Glomerular visceral epithelial cell (primary cell): ENCODE measurements at regions not wholly inside any gene's neighbourhood (a gene's known extent, or its start where the extent isn't known, plus 50 kb on each side); places are given as distances from the start of the nearest gene placed in this dataset.
A peak's percentile ranks its signal among the peaks of the same experiment; 100 is the strongest.

Experiments
- DNase-seq: peaks from one replicate; pipeline ENCODE4 v3.0.0-alpha.2; 2016; ENCODE audit errors: extremely low spot score

DNA sequence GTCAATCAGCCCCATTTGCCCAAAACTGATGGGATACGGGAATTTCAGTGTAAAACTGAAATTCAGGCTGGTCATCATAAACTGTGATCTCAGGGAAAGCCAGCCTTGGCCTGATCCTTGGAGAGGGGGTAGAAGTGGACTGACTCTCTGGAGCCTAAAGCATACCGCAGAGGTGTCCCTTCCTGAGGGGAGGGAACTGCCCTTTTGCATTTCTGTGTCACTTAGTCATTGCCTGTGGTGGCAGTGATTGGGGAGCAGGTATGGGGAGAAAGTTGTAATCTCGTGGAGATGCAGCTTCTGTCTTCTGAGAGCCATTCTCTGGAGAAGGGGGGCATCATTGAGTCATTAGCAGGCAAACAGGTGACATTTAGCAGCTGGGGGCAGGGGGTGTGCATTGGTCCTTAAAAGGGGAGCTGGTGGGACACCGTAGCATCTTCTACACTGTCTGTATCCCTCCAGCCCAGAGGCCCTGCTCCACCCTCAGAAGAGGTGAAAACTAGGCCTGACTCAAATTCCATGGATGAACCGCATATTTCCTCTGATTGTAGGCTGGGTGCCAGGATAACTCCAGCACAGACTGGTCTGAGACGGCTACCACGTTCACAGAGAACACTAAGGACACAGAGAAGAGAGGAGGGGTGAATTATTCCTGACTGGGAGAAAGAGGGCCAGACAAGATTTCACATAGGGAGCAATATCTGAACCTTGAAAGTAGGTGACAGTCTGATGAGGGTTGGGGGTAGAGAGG, 143.3 kb downstream of the SEC61B start:
- peak; percentile 51 for DNase-seq

DNA sequence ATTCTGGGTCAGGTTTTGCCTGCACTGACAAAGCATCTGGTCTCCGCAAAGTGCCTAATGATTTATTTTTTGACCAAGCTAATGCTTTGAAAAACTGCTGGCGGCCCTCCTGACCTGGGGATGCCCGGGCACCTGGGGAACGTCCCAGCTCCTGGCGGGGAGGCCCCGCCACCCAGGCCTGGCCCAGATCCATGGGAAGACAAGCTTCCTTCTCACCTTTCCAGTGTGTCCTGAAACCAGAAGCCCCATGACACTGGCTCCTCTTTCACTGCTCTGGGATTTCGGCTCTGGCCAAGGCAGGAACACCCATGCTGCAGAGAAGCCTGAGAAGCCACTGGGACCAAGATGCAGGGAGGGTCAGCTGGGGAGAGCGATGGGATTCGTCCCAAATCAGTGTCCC, 144.1 kb downstream of the SEC61B start:
- no peak for DNase-seq

DNA sequence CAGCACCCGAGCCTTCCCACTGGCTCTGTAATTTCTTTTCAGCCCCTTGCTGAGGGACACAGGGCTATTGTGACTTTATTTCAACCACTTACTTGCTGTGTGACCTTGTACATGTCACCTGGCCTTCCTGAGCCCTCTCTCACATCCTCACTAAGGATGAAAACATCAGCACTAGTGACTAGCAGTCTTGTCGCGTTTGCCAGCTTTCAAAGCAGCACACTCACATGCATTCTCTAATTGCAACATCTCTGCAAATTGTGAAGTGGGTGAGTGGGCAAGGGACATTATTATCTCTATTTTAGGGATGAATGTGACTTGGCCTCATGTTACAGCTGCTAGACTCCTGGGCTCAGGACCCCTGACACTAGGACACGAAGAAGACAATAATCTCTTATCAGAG, 144.5 kb downstream of the SEC61B start:
- no peak for DNase-seq

DNA sequence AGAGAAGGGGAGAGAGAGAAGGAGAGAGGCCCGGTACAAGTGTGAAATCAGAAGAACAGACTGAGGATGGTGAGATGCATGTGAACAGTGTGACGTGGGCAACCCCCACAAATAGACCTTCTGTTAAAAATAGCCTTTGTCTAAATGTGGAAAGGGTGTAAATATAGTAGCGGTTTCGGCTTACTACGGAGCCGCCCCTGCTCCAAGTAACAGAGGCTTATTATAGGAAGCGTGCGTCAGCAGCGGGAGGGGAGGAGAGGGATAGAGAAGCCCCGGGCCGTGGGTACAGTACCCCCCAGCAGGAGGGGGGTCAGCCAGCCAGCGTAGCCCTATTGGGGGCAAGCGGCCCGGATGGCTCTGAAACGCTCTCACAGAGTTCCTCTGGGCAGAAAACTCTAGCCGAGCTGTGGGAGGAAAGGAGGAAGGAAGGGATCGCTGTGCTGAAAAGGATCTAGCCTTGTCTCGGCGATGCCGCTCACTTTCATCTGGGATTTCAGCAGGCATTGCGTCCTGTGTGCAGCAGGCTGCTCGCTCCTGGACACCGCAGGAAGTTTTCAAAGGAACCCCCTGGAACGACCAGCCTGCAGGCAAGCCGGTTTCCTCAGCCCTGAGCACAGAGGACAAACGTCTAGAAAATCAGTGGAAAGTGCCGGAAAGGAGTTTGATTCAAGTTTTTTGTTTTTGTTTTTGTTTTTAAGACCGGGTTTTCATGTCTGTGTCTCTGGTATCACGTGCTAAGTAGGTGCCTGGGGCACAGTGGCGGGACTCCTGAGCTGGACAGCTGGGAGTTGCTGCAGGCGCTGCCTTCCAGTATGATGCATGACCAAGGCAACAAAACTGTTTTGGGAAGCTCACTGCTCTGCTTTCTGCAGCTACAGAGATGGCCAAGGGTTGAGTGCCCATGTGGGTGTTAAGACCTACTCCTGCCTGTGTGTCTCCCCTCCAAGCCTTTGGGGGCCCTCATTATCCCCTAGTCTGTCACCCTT, 146.6 kb downstream of the SEC61B start:
- no peak for DNase-seq

DNA sequence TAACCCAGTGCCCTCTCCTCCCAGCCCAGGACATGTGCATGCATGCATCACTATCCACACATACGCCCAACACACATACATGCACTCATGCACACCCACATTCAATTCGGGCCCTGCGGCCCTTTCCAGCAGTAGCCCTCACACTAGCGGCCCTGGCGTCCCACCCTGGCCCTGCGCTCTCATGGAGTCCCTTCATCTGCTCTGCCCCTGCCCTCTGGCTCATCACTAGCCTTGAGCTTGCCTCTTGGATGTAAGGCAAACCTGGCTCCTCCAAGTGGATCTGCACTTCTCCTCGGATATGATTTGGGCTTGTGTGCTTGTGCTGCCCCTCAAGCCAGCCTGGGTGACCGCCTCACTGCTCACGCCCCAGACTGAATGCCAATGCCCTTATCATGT, 147.2 kb downstream of the SEC61B start:
- DNase-seq = no peak

DNA sequence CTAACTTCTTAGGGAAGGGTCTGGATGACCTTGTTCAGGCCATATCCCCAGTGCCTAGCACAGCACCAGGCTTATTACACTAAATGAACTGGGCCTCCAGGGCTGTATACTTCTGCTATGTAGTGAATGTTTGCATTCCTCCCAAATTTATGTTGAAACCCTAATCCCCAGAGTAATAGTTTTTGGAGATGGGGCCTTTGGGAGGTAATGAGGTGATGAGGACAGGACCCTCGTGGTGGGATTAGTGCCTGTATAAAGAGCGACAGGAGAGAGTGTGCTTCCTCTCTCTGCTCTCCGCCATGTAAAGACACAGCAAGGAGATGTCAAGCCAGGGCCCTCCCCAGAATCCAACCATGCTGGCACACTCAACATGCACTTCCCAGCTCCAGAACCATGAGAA, 148.3 kb downstream of the SEC61B start:
- DNase-seq = no peak

DNA sequence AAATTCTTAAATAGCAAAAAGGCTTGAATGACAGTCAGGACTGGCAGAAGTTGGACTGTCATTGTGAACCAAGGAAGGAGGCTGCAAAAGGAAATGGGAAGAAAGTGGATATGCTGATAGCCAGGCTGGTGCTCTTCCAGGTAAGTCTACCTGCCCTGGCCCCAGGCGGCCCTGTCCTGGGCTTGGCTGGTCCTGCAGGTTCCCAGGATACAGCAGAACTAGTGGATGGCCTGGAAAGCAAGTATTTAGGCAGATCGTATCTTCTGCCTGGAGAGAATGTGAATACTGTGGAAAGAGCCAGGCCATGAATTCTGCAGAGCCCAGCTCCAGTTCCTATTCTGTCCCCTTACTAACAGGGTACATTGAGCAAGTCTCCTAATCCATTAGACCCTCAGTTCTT, 149.3 kb downstream of the SEC61B start:
- no peak for DNase-seq

DNA sequence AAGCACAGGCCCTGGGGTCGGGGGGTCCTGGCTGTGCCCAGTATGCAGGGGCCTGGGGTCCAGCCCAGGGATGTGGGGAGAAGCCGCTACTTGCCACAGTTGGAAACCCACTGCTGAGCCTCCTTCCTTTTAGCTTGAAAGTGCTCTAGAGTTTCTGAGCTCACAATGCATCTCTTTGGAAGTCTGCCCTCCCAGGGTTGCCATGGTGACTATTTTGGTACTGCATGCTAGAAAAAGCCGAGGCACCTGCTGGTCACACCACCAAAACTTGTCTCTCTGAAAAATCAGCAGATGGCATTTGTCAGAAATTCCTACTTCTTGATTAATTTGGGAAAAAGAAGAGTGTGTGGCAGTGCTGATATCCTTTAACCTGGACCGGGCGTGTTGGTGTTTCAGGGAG, 151.8 kb downstream of the SEC61B start:
- no peak for DNase-seq

DNA sequence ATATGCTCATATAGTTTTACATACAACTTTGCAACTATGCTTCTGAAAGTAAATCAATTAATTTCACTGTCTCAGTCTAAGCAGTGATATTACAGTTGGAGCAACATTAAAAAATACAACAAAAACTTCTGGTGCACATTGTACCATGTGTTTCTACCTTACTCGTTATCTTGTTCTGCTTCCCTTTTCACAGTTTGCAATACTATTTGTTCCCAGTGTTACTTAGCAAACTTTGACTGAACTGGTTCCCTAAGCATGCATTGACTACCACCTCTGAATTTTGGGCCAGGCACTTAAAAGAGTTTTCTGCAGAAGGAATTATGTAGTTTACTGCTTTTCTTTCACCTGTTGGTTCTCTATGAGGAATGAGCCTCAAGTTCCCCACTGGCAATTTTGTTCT, 152.7 kb downstream of the SEC61B start:
- DNase-seq = no peak

DNA sequence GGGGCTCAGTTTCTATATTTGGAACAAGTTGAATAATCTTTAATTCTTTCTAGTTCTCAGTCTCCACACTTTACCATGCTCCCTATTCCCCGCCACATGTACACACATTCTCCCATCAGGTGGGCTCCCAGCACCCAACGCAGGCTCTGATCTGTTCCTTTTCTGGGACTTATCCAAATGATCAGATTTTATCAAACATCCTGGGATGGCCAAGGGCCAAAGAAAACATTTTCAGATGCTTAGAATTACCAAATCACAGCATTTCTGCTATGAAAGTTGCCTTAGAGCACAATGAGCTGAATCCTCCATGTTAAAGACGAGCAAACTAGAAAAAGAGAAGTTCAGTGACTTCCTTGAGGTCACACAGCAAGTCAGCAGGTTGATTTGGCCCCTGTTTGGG, 153.4 kb downstream of the SEC61B start:
- DNase-seq = no peak

DNA sequence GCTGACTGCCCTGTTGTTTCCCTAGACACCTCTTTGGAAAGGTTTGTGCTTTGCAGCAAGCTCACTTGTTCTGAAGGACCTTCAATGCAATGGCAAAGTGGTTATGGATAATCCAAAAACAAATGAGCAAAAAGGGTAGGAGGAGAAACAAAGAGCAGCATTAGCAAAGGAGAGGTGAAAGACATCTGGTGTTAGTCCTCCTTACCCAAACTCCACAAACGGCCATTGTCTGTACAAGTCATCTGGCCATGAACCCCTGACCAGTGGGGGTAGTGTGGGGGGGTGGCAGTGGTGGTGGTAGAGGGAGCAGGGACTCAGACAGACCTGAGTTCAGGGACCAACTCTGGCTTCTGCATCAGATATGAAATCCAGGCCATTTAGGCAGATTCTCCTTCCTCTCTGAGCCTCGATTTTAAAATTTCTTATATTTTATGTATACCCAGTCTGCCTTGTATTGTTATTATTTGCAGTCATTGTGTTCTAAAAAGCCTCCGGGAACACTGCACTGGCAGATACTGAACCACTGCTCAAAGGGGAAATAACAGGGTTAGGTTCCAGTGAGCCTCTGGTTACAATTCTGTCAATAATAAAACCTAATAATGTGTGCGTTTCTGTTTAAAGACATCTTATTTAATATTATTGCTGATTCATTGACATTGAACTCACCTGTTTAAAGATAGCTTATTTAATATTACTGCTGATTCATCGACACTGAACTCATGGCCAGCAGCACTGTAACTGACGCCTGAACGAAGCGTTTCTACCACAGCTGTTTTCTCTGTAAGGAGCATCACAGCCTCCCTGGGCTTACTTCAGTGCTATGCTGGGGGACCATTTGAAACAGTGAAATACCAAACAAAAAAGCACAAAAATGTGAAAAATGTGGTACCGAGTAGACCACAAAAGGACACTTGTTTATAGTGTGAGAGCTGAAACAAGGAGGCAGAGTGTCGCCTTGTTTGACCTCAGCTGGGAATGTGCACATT, 156.0 kb downstream of the SEC61B start:
- DNase-seq = no peak

DNA sequence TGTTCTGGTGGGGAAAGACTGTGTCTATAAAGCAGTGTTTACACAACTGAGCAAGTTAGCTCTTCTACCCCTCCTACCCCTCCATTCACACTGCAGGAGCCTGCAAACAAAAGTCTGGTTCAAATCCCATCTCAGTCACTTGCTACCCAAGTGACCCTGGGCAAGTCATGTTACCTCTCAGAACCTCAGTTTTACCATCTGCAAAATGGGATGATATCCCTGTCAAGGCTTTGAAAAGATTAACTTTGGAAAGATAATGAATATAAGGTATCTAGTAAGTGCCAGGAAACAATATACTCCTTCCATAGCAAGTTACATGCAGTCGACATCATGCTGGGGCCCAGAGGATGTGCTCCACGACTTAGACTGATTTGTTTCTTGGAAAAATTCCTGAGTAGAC, 161.5 kb downstream of the SEC61B start:
- DNase-seq = no peak

DNA sequence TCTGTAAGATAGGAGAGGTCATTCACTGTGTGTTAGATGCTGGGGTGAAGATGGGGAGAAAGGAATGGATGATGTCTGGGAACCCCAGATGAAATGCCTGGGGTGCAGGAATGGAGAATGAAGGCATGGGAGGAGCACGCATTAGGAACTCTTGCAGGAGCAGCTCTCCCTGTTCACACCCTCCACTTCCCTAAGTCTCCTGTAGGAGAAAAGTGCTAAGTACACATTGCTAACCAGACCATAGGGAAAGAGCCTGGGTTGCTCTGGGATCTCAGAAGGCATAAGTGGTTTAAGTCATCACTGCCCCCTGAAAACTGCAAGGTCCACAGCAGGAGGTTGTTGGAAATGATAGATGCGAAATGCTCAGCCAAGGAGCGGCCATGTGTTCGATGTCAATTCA, 163.1 kb downstream of the SEC61B start:
- no peak for DNase-seq

DNA sequence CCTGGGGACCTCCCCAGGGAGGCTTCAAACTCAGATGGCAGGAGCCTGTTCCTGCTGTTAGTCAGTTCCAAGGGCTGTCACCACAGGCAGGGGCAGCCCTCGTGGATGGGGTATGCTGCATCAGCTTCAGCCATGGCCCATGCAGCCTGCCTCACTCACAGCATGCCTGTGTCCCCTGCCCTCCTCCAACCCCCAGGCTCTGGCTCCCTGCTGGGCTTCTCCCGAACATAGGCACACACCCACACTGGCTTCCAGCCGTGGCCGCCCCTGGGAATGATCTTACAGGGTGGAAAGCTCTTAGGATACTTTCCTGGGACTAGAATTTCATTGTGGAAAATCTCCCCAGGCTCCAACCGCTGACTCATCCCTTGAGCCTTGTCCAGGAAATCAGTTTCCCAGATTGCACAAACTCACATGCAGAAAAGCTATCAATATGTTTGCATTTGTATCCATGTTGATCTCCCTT, 163.8 kb downstream of the SEC61B start:
- DNase-seq = no peak

DNA sequence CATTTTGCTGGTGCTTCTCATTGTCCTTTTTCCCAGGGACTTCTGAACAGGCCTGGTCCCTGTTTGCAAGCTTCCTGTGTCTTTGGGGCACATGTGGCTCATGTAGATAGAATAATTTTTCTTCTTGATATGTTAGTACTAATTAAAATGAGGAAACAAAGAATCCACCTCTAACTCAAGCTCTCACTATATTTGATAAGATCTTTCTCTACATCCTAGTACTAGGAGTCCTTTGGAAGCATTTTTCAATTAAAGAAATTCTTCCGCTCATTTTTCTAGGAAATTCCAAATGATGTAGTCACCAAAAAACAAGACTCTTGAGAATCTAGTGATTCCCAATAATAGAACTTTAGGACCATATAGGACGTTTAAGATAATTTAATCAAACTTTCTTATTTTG, 165.3 kb downstream of the SEC61B start:
- DNase-seq = no peak

DNA sequence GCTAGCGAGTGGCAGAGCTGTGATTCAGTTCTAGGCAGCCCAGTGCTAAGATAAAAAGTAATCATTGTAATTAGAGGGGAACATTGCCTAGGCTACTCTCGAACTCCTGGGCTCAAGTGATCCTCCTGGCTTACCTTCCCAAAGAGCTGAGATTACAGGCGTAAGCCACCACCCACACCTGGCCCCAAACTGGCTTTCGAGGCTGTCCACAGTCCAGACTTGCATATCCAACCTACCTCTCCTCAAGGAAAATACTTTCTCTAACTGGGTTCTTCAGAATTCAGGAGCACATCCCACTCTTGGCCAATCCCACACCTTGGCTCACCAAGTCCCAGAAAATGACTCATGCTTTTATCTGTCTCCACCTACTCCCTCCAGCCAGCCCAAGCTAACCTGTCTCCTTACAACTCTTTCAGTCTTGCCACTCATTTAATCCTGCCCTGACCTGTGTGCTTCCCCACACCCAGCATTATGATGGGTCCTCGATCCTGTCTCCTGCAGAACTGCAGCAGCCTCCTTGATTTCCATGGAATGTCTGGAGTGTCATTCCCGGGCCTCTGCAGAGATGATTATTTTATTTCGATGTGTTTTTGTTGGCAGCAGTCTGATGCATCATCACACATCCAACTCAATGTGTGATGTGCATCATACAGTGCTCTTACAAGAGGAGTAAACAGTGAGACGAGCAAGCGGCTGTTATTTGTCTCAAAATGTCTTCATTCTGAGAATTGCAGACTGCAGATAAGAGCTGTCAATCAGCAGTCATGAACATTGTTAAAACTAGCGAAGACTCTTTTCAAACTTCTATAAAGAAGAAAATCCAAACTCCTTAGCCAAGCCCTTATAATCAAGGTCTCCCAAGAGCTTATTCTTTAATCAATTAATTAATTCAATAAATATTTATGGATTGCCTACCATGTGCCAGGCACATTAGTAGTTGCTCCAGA, 167.3 kb downstream of the SEC61B start:
- no peak for DNase-seq

DNA sequence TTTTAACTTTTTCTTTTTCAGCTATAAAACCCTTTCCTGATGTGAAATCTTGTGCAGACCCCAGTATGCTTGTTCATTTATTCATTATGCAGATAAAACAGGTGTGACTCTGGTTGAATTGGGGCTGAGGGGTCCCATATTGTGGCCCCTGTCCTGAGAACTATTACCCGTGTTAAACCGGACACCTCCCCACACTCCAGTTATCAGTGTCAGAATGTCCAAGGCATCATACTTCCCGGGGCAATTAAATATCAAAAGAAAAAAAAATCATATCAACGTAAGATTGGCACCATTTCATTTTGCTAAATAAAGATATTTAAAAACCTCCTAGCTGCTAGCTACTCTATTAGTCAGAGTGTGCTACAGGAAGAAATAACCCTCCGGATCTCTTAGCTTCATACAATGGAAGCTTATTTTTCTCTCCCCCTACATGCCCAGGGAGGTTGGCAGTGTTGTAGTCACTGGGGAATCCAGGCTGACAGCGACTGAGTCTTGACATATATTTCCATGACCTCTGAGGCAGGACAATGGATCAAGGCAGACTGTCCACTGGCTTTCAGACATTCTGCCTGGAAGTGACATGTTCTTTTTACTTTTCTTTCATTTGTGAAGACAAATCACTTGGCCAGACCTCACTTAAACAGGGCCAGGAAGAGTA, 170.0 kb downstream of the SEC61B start:
- DNase-seq = no peak

DNA sequence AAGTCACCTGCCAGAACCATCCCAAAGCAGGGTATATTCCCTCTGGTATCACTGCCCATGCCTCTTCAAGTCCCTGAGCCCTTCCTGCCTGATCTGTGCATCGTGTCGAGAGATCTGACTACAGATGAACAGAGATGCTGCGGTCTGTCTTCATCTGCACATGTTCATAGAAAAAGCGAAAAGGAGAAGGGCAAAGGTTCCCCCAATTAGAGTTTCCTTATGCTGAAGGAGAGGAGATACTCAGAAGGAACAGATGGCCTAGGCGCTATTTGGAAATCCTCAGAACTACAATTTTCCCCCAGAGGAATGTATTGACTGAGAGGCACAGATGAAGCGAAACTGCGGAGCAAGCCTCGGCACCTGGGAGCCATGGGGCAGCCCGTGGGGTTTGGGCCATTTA, 170.9 kb downstream of the SEC61B start:
- DNase-seq = no peak

DNA sequence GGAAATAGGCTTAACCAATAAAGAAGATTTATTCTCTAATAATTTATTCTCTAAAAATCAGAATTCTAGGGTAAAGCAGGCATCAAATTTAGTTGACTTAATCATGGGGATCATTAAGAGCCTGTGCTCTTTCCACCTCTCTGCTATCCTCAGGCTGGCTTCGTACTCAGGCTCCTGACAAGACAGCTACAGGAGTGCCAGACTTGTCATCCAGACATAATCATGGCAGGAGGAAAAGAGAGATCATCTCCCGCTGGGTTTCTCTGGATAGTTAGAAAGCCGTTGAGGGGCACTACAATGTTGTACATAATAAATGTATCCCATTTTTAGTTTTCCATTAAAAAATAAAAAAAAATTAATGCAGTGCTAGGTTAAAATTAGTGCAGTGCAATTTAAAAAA, 171.9 kb downstream of the SEC61B start:
- no peak for DNase-seq

DNA sequence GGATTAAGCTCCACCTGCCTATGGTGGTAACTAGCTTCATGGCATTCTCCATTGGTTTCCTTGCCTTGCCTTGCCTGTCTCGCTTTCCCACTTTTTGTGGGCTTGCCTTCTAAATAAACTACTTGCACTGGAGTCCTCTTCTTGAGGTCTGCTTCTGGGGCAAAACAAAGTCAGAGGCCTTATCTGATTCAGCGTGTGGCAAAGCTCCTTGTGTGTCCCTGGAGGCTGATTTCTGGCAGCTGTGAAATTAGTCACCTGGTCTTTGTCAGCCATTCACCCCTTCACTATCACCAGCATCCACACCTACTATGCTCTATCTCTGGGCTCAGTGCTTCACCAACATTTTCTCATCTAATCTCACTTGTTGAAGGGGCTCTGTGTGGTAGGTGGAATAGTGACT, 176.2 kb downstream of the SEC61B start:
- no peak for DNase-seq
